Bronchial epithelial cell (primary cell): ENCODE measurements at regions not wholly inside any gene's neighbourhood (a gene's known extent, or its start where the extent isn't known, plus 50 kb on each side); places are given as distances from the start of the nearest gene placed in this dataset.

Experiments
- DNase-seq: peaks from one replicate; pipeline ENCODE4 v3.0.0-alpha.2; 2010; ENCODE audit warnings: low read depth
- FAIRE-seq: peaks from 2 replicates; lab custom pipeline; 2011; peaks lifted over from hg19 to GRCh38; lab: Jason Lieb, UNC
- H3K27me3 ChIP-seq: 2 replicates; pipeline ENCODE4 v1.5.1; 2011; ENCODE audit warnings: low read length; ENCODE audit not compliant: control insufficient read depth, insufficient read depth
- H3K36me3 ChIP-seq: 2 replicates; pipeline ENCODE4 v1.5.1; 2011; ENCODE audit warnings: low read length; ENCODE audit not compliant: control insufficient read depth, insufficient read depth
- H3K4me3 ChIP-seq: 2 replicates; pipeline ENCODE4 v1.5.1; 2011; ENCODE audit warnings: mild to moderate bottlenecking, low read depth, low read length, control low read depth
- CTCF ChIP-seq: IDR thresholded peaks from 2 replicates; pipeline ENCODE4 v1.5.1; 2011; ENCODE audit warnings: mild to moderate bottlenecking, moderate library complexity, low read length, control low read depth, inconsistent platforms; ENCODE audit not compliant: insufficient read depth, severe bottlenecking

- no peak for FAIRE-seq
- no peak for TF ChIP-seq CTCF
- peaks cover 2% of the 10 kb centered on the region for H3K27me3 ChIP-seq
- no peak overlapping the region for H3K4me3 ChIP-seq
- DNase-seq, result no peak
- H3K36me3 ChIP-seq, result no peaks in the 10 kb centered on the region
These were observed 149.6 kb downstream of the LY86 start for GRCh38 chr6:6738108-6738507.

GRCh38 chr6:6738922-6739716 is 150.6 kb downstream of the LY86 start:
- no peak for FAIRE-seq

GRCh38 chr6:6740595-6740994 is 152.1 kb downstream of the LY86 start:
- no peak for FAIRE-seq

More at GRCh38 chr6:6738922-6739716, 150.6 kb downstream of the LY86 start:
- no peak for TF ChIP-seq CTCF
- DNase-seq, result no peak
- Histone ChIP-seq H3K36me3 (no peaks in the 10 kb centered on the region), H3K27me3 (peaks cover 2% of the 10 kb centered on the region), H3K4me3 (no peak overlapping the region)

GRCh38 chr6:6741264-6741663 is 152.7 kb downstream of the LY86 start:
- no peak for TF ChIP-seq CTCF
- Histone ChIP-seq H3K4me3 (no peak overlapping the region), H3K27me3 (peaks cover 2% of the 10 kb centered on the region), H3K36me3 (no peaks in the 10 kb centered on the region)
- no peak for FAIRE-seq
- no peak for DNase-seq

More at GRCh38 chr6:6740595-6740994, 152.1 kb downstream of the LY86 start:
- peaks cover 2% of the 10 kb centered on the region for H3K27me3 ChIP-seq
- no peak for TF ChIP-seq CTCF
- no peak for DNase-seq
- H3K36me3 ChIP-seq, result no peaks in the 10 kb centered on the region
- no peak overlapping the region for H3K4me3 ChIP-seq

GRCh38 chr6:6742535-6742934 is 154.0 kb downstream of the LY86 start:
- FAIRE-seq, result no peak
- Histone ChIP-seq H3K4me3 (no peak overlapping the region), H3K36me3 (no peaks in the 10 kb centered on the region), H3K27me3 (peaks cover 2% of the 10 kb centered on the region)
- DNase-seq, result no peak
- no peak for TF ChIP-seq CTCF
